HuH-7.5 (cell line): ENCODE measurements at regions not wholly inside any gene's neighbourhood (a gene's known extent, or its start where the extent isn't known, plus 50 kb on each side); places are given as distances from the start of the nearest gene placed in this dataset.
"Not testable (repeated sequence)": the region's sequence is repeated elsewhere in the genome, so short reads cannot be mapped to it uniquely, and the experiment has no call there.

ENCODE experiments used
- DNase-seq: peaks from one replicate; pipeline ENCODE4 v3.0.0; 2011; ENCODE audit warnings: low spot score

DNA sequence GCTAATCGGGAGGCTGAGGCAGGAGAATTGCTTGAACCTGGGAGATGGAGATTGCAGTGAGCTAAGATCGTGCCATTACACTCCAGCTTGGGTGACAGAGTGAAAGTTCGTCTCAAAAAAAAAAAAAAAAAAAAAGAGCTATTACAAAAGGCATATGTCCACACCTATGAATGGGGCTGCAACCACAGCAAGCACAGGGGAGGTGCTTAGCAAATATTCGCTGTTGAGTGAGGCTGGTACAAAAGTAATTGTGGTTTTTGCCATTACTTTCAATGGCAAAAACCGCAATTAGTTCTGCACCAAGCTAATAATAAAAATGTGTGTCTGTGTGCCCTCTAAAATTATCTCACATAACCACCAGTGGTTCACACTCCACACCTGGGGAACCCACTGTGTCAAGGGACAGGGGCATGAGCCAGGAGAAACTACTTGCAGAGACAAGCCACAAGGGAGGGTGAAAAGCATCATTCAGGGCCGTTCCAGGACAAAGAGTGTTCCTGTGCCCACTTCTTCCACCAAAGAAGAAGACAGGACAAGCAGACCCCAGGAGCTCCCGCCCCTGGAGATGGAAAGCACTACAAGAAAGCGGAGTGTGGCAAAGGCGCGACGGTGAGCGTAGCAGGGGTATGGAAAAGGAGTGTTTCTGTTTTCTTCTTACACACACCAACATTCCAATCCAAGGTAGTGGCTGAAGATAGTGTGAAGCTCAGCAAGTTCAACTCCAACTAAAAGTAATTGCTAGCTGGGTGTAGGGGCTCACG lies 84.4 kb upstream of the CNEP1R1 start:
- DNase-seq, result no peak

DNA sequence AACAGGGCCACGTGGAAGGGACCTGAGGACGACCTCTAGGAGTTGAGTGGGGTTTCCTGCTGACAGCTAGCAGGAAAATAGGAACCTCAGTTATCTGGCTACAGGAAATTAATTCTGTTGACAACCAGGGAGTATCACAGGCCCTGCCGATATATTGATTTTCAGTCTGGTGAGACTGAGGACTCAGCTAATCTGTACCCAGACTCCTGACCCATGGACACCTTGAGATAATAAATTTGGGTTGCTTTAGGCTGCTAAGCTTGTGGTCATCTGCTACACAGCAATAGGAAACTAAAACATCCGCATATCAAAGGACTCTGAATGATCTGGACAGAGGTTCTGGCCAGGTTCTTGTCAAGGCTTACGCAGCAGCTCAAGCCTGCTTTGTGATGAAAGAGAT lies 80.8 kb upstream of the CNEP1R1 start:
- no peak for DNase-seq

DNA sequence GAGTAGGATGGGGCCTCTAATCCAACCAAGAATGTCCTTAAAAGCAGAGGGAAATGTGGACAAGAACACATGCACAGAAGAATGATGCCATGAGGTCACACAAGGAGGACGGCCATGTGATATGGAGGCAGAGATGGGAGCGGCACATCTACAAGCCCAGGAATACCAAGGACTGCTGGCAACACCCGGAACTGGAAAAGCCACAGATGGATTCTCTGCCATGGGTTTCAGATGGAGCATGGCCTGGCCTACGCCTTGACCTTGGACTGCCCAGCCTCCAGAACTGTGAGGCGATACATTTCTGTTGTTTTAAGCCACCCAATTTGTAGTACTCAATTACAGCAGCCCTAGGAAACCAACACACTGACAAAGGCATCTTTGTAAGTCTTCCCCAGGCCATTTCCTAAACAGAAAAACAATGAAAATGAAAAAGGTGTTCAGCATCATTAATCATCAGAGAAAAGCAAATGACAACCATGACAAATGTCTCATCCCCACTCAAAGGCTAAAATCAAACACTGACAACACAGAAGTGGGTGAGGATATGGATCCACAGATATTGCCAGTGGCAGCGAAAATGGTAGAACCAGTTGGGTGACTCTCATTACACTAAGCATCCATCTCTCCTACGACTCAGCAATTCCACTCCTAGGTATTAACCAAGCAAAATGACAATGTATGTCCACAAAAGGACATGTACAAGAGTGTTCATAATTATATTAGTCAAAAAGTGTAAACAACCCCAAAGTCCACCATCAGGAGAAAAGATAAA lies 76.9 kb upstream of the CNEP1R1 start:
- DNase-seq, result no peak

DNA sequence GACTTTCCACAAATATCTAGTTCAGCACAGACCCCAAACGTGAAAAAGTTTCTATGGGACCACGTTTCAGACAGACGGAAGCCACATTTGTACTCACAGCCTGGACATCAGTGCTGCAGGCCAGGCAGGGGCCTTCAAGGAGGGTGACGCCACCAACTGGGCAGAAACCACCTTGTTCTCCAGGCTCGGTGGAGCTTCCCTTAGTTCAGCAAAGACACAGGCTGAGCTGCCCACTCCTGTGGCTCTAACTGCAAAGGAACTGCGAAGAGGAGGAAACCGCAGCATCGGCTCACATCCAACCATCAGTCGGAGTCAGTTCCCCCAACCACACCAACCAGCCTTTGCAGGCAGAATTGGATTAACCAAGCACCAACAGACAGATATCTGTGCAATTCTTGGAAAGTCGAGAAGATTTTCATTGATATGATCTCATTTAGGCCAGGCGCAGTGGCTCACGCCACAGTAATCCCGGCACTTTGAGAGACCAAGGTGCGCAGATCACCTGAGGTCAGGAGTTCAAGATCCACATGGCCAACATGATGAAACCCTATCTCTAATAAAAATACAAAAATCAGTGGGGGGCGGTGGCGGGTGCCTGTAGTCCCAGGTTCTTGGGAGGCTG lies 73.3 kb upstream of the CNEP1R1 start:
- DNase-seq, result no peak

DNA sequence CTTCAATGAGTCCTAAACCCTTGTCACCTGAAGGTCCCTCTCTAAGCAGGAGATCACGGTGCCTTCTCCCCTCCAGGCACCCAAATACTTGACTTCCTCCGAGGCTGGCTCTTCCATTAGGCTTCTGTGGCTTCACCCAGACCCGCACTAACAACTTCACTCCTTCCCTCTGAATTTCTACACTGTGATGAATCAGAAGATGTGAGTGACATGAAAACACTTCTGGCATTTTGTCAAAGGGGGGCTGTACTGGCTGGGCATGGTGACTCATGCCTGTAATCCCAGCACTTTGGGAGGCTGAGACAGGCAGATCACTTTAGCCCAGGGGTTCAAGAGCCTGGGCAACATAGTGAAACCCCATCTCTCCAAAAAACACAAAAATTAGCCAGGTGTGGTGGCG lies 72.6 kb upstream of the CNEP1R1 start:
- no peak for DNase-seq

DNA sequence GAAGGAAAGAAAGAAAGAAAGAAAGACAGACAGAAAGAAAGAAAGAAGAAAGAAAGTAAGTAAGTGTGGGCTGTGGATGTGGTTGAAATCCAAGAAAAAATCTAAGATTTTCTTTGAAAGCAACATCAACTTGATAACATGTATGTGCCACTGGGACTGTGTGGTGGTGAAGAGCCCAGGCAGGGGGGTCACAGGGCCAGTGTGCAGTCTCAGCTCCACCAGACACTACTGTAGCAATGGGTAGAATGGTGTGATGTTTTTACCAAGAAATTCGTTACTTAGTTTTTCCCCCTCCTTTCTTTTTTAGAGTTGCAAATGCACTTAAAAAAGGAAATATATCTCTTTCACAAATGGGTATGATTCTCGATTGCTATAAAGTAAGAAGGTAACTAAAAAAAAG lies 71.9 kb upstream of the CNEP1R1 start:
- DNase-seq, result no peak

DNA sequence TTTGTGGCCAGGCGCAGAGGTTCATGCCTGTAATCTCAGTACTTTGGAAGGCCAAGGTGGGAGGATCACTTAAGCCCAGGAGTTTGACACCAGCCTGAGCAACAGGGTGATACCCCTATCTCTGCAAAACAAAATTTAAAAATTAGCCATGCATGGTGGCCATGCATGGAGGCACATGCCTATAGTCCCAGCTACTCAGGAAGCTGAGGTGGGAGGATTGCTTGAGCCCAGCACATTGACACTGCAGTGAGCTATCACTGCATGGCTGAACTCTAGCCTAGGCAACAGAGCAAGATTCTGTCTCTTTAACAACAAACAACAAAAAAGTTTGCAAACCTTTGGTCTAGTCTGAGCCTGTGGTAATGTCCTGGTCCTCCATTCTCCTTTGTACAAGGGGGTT lies 69.2 kb upstream of the CNEP1R1 start:
- DNase-seq, result no peak

DNA sequence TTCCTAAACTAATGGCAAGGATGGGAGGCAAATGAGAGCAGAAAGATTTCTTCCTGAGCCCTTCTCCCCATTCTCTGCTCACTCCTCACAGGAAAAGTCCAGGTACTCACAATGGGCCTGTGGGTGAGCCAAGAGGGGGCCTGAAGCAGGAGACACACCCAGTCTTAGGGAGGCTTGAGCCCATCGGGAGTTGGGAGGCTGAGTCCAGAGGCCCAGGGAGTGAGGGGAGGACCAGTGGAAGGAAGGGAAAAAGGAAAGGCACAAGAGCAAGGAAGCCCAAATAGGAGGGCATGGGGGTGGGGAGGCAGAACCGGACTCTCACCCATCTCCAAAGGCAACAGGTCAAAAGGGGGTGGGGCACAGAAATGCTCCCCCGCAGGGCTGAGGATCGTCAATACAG lies 68.1 kb upstream of the CNEP1R1 start:
- no peak for DNase-seq

DNA sequence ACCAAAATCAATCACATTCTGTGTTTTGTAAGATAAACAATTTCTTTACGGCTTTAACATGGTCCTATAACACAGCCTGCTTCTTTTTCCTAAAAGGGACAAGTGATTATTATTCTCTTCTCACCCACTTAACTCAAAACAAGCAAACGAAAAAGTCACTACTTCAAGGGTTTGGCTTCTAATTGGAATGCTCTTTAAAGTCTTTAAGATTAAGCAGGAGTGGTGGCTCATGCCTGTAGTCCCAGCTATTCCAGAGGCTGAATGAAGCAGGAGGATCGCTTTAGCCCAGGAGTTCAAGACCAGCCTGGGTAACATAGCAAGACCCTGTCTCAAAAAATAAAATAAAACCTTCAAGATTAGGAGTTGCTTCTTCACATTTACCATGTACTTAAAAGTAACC lies 66.6 kb upstream of the CNEP1R1 start:
- DNase-seq, result no peak

DNA sequence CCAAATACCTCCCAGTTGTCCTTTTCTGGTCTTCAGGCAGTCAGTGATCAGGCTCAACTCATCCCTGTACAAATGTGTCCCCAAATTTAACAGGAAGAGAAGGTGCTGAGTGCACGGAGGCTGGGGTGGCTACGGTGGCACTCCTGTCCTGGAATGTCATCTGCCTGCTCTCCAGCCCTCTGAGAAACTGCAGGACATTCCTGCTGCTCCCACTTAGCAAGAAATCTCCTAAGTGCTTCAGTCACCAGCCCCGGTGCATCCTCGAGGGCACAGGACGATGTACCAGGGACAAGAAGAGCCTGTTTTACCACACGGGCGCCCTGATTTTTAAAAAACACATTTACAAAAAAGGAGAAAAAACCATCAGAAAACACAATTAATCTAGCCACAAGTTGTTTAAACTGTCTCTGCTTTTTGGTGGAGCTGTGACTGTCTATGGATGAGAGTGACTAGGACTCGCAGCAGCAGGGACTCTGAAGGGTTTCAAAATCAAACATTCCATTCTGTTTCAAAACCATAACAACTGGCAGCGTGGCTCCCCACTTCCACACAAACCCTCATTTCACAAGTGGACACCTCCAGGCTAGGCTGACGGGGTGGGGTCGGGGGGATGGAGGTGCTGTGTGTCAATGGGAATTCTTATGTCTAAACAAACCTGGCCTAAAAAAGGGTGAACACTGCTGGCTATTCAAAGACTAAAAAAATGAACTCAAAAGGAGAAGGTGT lies 65.3 kb upstream of the CNEP1R1 start:
- no peak for DNase-seq

DNA sequence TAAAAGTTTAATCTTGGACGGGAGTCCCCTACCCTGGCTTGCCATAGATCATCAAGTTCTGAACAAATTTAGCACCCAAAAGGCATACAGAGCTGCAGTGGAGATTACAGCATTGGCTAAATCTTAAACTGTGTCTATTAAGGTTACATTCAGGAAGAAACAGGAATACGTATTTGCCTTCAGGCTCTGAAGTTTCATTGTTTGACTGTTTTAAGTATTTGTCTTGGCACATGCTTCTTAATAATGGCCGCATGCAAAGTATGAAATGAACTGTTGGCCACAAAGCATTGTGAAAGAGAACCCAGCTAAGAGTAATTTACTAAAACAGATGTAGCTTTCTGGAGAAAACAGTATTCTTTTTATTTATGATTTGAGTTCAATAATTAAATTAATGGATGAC lies 63.9 kb upstream of the CNEP1R1 start:
- DNase-seq, result no peak

DNA sequence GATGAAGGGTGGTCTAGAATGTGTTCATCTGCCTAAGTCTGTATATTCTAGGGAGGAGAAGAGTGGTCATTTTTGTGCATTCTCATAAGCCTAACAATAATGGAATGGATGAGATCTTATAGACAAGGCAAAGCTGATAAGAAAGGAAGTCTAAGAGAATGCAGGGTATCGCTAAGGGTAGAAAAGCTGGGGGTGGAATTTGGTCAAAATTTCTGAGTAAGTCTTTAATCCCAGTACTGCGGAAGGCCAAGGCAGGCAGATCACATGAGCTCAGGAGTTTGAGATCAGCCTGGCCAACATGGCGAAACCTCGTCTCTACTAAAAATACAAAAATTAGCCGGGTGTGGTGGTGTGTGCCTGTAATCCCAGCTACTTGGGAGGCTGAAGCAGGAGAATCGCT lies 62.5 kb upstream of the CNEP1R1 start:
- not testable (repeated sequence) for DNase-seq

DNA sequence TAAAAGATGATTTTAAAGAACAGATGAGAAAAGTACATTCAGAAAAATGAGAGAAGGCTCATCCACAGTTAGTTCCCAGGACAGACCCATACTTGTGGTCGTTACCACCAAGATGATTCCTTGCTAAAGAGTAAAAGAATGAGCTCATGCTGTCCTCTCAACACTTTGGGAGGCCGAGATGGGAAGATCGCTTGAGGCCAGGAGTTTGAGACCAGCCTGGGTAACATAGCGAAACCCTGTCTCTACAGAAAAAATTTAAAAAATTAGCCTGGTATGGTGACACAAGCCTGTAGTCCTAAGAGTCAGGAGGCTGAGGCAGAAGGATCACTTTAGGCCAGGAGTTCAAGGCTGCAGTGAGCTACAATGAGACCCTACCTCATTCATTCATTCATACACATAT lies 60.7 kb upstream of the CNEP1R1 start:
- no peak for DNase-seq

DNA sequence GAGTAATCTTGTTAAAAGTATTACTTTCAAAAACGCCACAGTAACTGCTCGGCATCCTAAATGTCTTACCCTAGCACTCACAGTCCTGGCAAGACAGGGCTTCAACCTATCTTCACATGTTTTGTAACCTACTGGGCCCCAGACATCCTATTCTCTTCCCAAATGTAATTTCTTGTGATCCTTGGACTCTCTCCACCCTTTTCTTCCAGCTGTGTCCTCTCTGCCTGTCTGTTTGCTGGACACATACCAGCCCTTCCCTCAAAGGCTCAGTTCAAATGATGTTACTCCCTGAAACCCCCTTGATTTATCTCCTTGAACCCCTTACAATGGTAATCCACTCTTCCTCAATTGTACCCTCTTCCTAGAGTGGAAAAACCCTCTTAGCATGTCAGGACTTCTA lies 60.1 kb upstream of the CNEP1R1 start:
- no peak for DNase-seq

DNA sequence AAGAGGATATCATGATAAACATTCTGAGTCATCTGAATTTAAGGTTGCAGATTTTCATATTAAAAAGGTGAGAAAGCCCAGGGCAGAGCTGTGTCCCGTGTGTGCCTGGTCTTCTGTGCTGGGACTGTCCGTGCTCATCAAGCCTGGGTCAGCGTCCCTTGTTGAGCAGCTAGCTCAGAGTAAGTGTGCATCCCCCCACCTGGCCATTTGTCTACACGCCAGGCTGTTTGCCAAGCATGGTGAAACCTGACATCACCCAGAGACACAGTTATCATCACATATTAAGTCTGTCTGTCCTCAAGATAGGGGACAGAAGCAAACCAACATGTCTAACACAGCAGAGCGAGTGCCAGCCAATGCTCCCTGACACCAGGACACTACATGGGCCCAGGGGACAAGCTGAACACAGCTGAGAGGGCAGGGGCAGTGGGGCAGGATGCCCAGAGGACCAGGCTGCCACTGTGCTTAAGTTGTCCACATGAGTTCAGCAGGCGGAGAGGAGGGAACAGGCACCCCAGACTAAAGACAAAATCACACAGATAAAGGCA lies 57.9 kb upstream of the CNEP1R1 start:
- DNase-seq, result no peak

DNA sequence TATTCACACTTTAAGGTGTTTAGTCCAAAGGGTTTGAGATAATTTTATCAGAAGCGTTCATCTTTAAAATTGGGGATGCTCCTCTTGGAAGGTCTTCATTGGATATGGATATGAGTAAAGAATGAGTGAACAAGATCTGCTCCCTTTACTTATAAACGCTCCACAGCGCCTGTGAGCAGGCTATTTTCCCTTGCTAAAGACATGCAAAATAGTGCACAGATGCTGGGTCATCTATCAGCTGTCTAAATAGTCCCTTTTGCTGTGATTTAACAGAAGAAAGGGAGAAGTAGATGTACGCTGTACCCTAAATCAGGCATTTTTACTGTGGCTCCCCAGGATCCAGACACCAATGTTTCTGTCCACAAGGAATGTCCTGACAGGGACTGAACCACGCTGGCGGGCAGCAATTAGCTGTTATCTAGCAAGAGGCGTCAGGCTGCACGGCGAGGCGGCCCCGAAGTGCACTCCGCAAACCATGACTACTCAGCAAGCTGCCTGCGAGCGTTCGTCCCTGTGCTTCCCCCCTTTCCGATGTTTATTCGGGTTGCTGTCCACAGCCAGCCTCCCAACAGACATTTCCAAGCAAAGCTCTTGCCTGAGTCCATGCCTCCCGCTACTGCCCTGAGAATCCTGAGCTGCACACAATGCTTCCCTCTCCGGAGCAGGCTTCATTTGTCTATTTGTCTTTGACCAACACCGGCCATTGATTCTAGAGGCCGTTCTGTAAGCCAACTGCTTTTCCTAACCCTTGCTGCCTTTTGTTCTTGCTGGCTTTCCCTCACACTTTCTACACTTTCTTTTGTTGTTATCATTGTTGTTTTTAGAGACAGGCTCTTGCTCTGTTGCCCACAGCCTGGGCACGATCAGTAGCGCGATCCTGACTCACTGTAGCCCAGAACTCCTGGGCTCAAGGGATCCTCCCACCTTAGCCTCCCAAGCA lies 55.7 kb upstream of the CNEP1R1 start:
- peak; percentile 9 for DNase-seq

DNA sequence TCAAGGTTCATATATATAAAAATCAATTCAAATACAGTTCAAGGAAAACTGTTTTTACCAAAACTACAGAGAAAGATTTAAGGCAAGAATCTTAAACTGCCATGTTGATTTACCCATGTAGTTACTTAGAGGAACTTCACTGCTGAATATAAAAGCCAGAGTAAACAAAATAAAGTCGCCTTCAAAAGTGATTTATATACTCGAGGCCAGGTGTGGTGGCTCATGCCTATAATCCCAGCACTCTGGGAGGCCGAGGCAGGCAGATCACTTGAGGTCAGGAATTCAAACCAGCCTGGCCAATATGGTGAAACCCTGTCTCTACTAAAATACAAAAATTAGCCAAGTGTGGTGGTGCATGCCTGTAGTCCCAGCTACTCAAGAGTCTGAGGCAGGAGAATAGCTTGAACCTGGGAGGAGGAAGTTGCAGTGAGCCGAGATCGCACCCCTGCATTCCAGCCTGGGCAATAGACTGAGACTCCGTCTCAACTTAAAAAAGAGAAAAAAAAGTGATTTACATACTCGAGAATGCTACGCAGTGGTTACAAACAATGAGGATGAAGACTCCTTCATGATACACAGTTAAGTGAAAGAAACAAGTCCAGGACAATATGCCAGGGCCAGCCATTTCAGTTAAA lies 54.1 kb upstream of the CNEP1R1 start:
- no peak for DNase-seq

DNA sequence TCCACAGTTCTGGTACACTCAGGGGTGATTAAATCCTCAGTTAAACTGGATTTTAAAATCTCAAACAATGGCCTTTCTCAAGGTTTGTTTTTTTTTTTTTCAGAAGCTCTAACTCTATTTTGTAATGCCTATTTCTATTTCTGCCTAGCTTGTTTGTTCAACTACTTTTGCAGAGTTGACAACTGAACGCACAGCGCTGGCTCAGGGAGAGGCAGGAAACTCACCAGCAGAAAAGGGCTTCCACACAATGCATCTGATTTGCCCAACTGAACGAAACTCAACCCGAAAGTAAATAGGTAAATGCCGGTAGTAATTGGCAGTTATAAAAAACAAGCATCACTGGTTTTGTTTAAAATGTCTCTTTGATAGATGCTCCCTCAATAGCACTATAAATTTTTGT lies 52.7 kb upstream of the CNEP1R1 start:
- no peak for DNase-seq

DNA sequence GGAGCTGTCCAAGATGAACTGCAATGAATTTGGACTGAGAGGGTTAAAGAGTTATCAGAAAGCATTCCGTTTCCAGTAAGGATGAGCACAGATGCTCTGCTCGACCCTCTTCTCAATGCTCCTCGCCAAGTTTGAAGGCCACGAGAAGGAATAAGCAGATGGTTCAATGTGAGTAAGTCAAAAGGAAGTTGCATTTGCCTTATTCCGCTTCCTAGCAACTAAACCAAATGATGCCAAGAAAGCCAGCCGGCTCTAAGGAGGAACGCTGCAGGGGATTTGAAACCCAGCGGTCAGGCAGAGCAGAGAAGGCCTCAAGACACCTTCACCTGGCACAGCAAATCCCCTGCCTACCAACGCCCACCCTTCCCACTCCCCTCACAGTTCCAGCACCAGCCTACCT lies 52.1 kb upstream of the CNEP1R1 start:
- no peak for DNase-seq
